H1 (cell line): ENCODE measurements at regions not wholly inside any gene's neighbourhood (a gene's known extent, or its start where the extent isn't known, plus 50 kb on each side); places are given as distances from the start of the nearest gene placed in this dataset.

Experiments
- CTCF ChIA-PET: fragments of 300-600 bp; sonication (Branson Sonifier 250); formaldehyde crosslinking; loops from one replicate; lab custom pipeline; 2021; ENCODE audit not compliant: partially characterized antibody; lab: Charles Lee
- POLR2A ChIA-PET: fragments of 300-600 bp; sonication (Branson Sonifier 250); formaldehyde crosslinking; loops from one replicate; lab custom pipeline; 2021; ENCODE audit warnings: inconsistent platforms; ENCODE audit not compliant: partially characterized antibody; lab: Charles Lee
- DNase-seq, 2 experiments: peaks; one replicate each; pipeline versions ENCODE4 v3.0.0 to v3.0.0-alpha.2; 2010 to 2022; ENCODE audit warnings: low spot score in 2 of 2, low read depth in 1 of 2, mixed read lengths in 1 of 2
- FAIRE-seq: peaks from 2 replicates; lab custom pipeline; 2011; peaks lifted over from hg19 to GRCh38; lab: Jason Lieb, UNC
- H2AFZ ChIP-seq: 2 replicates; pipeline ENCODE4 v1.8.1; 2012; ENCODE audit warnings: low read length, inconsistent platforms
- H2AK5ac ChIP-seq: 2 replicates; pipeline ENCODE4 v1.6.1; 2013; ENCODE audit warnings: low read depth, low read length
- H2BK120ac ChIP-seq: replicated peaks from 2 replicates; pipeline ENCODE3; 2013; ENCODE audit warnings: low read depth, low read length, inconsistent platforms
- H2BK12ac ChIP-seq: 2 replicates; pipeline ENCODE4 v1.6.1; 2013; ENCODE audit warnings: low read depth, low read length
- H2BK15ac ChIP-seq: 2 replicates; pipeline ENCODE4 v1.6.1; 2013; ENCODE audit warnings: low read length
- H2BK20ac ChIP-seq: 2 replicates; pipeline ENCODE4 v1.6.1; 2013; ENCODE audit warnings: low read length
- H2BK5ac ChIP-seq: 2 replicates; pipeline ENCODE4 v1.6.1; 2013; ENCODE audit warnings: low read depth, low read length
- H3K14ac ChIP-seq: 2 replicates; pipeline ENCODE4 v1.6.1; 2013; ENCODE audit warnings: inconsistent platforms; ENCODE audit not compliant: insufficient read length
- H3K18ac ChIP-seq: 2 replicates; pipeline ENCODE4 v1.6.1; 2013; ENCODE audit warnings: low read length; ENCODE audit errors: extremely low read depth
- H3K23ac ChIP-seq: 2 replicates; pipeline ENCODE4 v1.6.1; 2013; ENCODE audit warnings: inconsistent platforms; ENCODE audit not compliant: insufficient read length
- H3K23me2 ChIP-seq: 2 replicates; pipeline ENCODE4 v1.6.1; 2013; ENCODE audit warnings: low read depth, low read length
- H3K27ac ChIP-seq: 2 replicates; pipeline ENCODE4 v1.6.1; 2011; ENCODE audit warnings: low read depth, low read length, inconsistent platforms
- H3K27me3 ChIP-seq, 4 experiments: replicated peaks in 1 of 4; 1 replicate in 1 of 4; 2 replicates in 3 of 4; pipeline versions ENCODE4 v1.6.1 to v1.8.1; 2011 to 2013; ENCODE audit warnings: low read length in 3 of 4, mild to moderate bottlenecking in 3 of 4, inconsistent platforms in 2 of 4, mixed read lengths in 2 of 4, moderate library complexity in 1 of 4; ENCODE audit not compliant: control insufficient read depth in 3 of 4, insufficient read depth in 3 of 4; ENCODE audit errors: extremely low read depth in 1 of 4
- H3K36me3 ChIP-seq, 4 experiments: 2 replicates each; pipeline versions ENCODE4 v1.6.1 to v1.8.1; 2011 to 2013; ENCODE audit warnings: mild to moderate bottlenecking in 4 of 4, low read length in 3 of 4, moderate library complexity in 2 of 4, control low read depth in 1 of 4, inconsistent platforms in 1 of 4; ENCODE audit not compliant: insufficient read depth in 4 of 4, control insufficient read depth in 2 of 4
- H3K4ac ChIP-seq: replicated peaks from 2 replicates; pipeline ENCODE3; 2013; ENCODE audit warnings: low read length, low read depth, mixed read lengths, inconsistent platforms; ENCODE audit not compliant: insufficient read length
- H3K4me1 ChIP-seq, 4 experiments: replicated peaks in 1 of 4; 1 replicate in 1 of 4; 2 replicates in 3 of 4; pipeline versions ENCODE4 v1.6.1 to v1.8.1; 2011 to 2013; ENCODE audit warnings: low read length in 3 of 4, inconsistent platforms in 2 of 4, mixed read lengths in 1 of 4; ENCODE audit not compliant: insufficient read depth in 4 of 4, control insufficient read depth in 3 of 4
- H3K4me2 ChIP-seq, 2 experiments: 2 replicates each; pipeline versions ENCODE4 v1.6.1 to v1.8.1; 2011 to 2013; ENCODE audit warnings: low read depth in 2 of 2, low read length in 2 of 2, control low read depth in 1 of 2, inconsistent platforms in 1 of 2, mild to moderate bottlenecking in 1 of 2; ENCODE audit not compliant: insufficient read depth in 1 of 2
- H3K4me3 ChIP-seq, 4 experiments: fragments of 200-600, 300-600 bp in 1 of 4; sonication (generic), shearing (Covaris generic), sonication (Bioruptor Twin) in 1 of 4; 2 replicates each; pipeline versions ENCODE4 v1.5.1 to v1.8.1; 2011 to 2016; ENCODE audit warnings: low read length in 4 of 4, low read depth in 3 of 4, control low read depth in 2 of 4, inconsistent platforms in 2 of 4, mild to moderate bottlenecking in 2 of 4, mixed read lengths in 1 of 4, moderate library complexity in 1 of 4; ENCODE audit not compliant: insufficient read depth in 2 of 4; ENCODE audit errors: extremely low read depth in 1 of 4
- H3K56ac ChIP-seq: replicated peaks from 2 replicates; pipeline ENCODE3; 2013; ENCODE audit warnings: low read depth, mild to moderate bottlenecking, mixed read lengths, low read length, inconsistent platforms; ENCODE audit not compliant: insufficient read length
- H3K79me1 ChIP-seq: 2 replicates; pipeline ENCODE4 v1.6.1; 2013; ENCODE audit warnings: low read depth, low read length, control low read depth
- H3K79me2 ChIP-seq, 2 experiments: 2 replicates each; pipeline versions ENCODE4 v1.6.1 to v1.8.1; 2012 to 2013; ENCODE audit warnings: low read length in 2 of 2, mild to moderate bottlenecking in 2 of 2, inconsistent platforms in 1 of 2; ENCODE audit not compliant: insufficient read depth in 2 of 2, control insufficient read depth in 1 of 2
- H3K9ac ChIP-seq, 4 experiments: replicated peaks in 1 of 4; 1 replicate in 1 of 4; 2 replicates in 3 of 4; pipeline versions ENCODE4 v1.6.1 to v1.8.1; 2011 to 2013; ENCODE audit warnings: low read depth in 3 of 4, low read length in 3 of 4, control low read depth in 2 of 4, mild to moderate bottlenecking in 2 of 4, moderate library complexity in 2 of 4, inconsistent platforms in 1 of 4; ENCODE audit errors: extremely low read depth in 1 of 4
- H3K9me3 ChIP-seq, 2 experiments: 2 replicates each; pipeline versions ENCODE4 v1.6.1 to v1.8.1; 2012 to 2013; ENCODE audit warnings: mild to moderate bottlenecking in 2 of 2, moderate library complexity in 2 of 2, control low read depth in 1 of 2, inconsistent platforms in 1 of 2, low read depth in 1 of 2, low read length in 1 of 2, mixed read lengths in 1 of 2; ENCODE audit not compliant: insufficient read depth in 2 of 2
- H4K20me1 ChIP-seq, 2 experiments: replicated peaks in 1 of 2; 2 replicates each; pipeline versions ENCODE3 to v1.8.1; 2011 to 2013; ENCODE audit warnings: inconsistent platforms in 2 of 2, low read length in 2 of 2, mild to moderate bottlenecking in 1 of 2; ENCODE audit not compliant: insufficient read depth in 2 of 2, control insufficient read depth in 1 of 2
- H4K5ac ChIP-seq: 2 replicates; pipeline ENCODE4 v1.6.1; 2013; ENCODE audit warnings: low read length, low read depth, mixed read lengths, inconsistent platforms; ENCODE audit not compliant: insufficient read length
- H4K8ac ChIP-seq: 2 replicates; pipeline ENCODE4 v1.8.0; 2013; ENCODE audit warnings: mild to moderate bottlenecking, moderate library complexity, low read length, inconsistent platforms; ENCODE audit not compliant: insufficient read depth; ENCODE audit errors: extremely low read depth
- H4K91ac ChIP-seq: replicated peaks from 2 replicates; pipeline ENCODE3; 2013; ENCODE audit warnings: low read length, mixed read lengths, inconsistent platforms; ENCODE audit not compliant: insufficient read length
- BCL11A ChIP-seq, 2 experiments: IDR thresholded peaks; one replicate each; pipeline ENCODE4 v1.6.1; 2011; ENCODE audit warnings: low read depth in 2 of 2, low read length in 2 of 2, mild to moderate bottlenecking in 2 of 2
- CBX5 ChIP-seq: fragments of 300-800, 300-1000 bp; sonication (generic); IDR thresholded peaks from 2 replicates; pipeline ENCODE4 v1.7.1; 2016; ENCODE audit warnings: antibody characterized with exemption, low read length, low read depth
- RBBP5 ChIP-seq: IDR thresholded peaks from 2 replicates; pipeline ENCODE4 v1.7.1; 2012; ENCODE audit warnings: low read depth, mild to moderate bottlenecking, inconsistent platforms, low read length, moderate library complexity, borderline replicate concordance
- SAP30 ChIP-seq: fragments of 300-600 bp; sonication (generic); IDR thresholded peaks from 2 replicates; pipeline ENCODE4 v1.7.1; 2012; ENCODE audit warnings: low read length, moderate library complexity, mild to moderate bottlenecking, inconsistent platforms; ENCODE audit not compliant: insufficient read depth, insufficient replicate concordance
- WGBS, 2 experiments: shearing (Covaris generic) in 1 of 2; methylation state at CpG; one replicate each; pipeline versions ENCODE4 v1.1.6 to v1.1.7; 2013 to 2015; ENCODE audit warnings: low lambda C conversion rate in 2 of 2, mixed read lengths in 2 of 2, inconsistent platforms in 1 of 2, low coverage in 1 of 2, missing lambda C conversion rate in 1 of 2; ENCODE audit not compliant: insufficient replicate concordance in 2 of 2, insufficient coverage in 1 of 2, insufficient read length in 1 of 2; ENCODE audit errors: extremely low coverage in 1 of 2, missing lambda C conversion rate in 1 of 2; 5-methylcytosine and 5-hydroxymethylcytosine counted together
- TF ChIP-seq, protein P1 (sequence below): IDR thresholded peaks from 2 replicates; pipeline ENCODE4 v1.6.1; 2012; ENCODE audit warnings: low read length, inconsistent platforms

DNA sequence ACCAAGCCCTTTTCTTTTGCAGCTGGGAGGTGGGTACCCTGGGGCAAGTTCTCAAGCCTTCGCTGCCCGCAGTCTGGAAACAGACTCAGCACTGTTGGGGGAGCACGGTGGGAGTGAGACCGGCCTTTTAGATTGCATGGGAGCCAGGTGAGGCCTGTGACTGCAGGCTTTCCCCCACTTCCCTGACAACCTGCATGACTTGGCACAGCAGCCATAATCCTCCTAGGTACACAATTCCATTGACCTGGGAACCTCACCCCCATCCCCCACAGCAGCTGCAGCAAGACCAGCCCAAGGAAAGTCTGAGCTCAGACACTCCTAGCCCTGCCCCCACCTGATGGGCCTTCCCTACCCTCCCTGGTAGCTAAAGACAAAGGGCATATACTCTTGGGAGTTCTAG, 52.2 kb upstream of the CCDC80 start:
- Histone ChIP-seq H4K5ac (no peak overlapping the region), H3K4me2 (no peak overlapping the region), H4K91ac (no peak overlapping the region), H2BK20ac (no peak overlapping the region), H4K8ac (no peak overlapping the region), H3K23ac (no peak overlapping the region), H3K79me1 (no peaks in the 10 kb centered on the region), H2AFZ (no peak overlapping the region), H3K27ac (no peak overlapping the region), H3K9ac (no peak overlapping the region), H2BK12ac (no peak overlapping the region), H2BK5ac (no peak overlapping the region), H3K36me3 (no peaks in the 10 kb centered on the region), H4K20me1 (no peaks in the 10 kb centered on the region), H3K79me2 (no peaks in the 10 kb centered on the region; a peak in 1 of 4 replicates), H3K4ac (no peak overlapping the region), H3K4me1 (peaks cover 0 to 2% (median 0%) of the 10 kb centered on the region in 4 experiments; a peak in 1 of 7 replicates), H3K56ac (no peak overlapping the region)
- DNase-seq (no peak), FAIRE-seq (no peak)
- 81% methylated on average over 4 of the region's 4 CpGs; no CpG with 5 or more reads in 1 of the 2 experiments for WGBS, 2 experiments
- POLR2A ChIA-PET: interaction anchor here (1.0 to 1.5 kb wide), 2 partner anchors 29 to 52 kb away, joined by 3 to 4 read pairs; no protein-coding TSS in a partner anchor
- TF ChIP-seq BCL11A (IDR thresholded peaks at IDR 0.05; ENCODE audit: low read depth in 2 of 2, low read length in 2 of 2): no peak
- TF ChIP-seq SAP30: no peak
- TF ChIP-seq, protein P1, sequence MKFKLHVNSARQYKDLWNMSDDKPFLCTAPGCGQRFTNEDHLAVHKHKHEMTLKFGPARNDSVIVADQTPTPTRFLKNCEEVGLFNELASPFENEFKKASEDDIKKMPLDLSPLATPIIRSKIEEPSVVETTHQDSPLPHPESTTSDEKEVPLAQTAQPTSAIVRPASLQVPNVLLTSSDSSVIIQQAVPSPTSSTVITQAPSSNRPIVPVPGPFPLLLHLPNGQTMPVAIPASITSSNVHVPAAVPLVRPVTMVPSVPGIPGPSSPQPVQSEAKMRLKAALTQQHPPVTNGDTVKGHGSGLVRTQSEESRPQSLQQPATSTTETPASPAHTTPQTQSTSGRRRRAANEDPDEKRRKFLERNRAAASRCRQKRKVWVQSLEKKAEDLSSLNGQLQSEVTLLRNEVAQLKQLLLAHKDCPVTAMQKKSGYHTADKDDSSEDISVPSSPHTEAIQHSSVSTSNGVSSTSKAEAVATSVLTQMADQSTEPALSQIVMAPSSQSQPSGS: no peak
- TF ChIP-seq CBX5: no peak
- TF ChIP-seq RBBP5: no peak
- TF ChIP-seq, all 59 proteins: peak for 0
- CTCF ChIA-PET: interaction anchor here (0.7 to 5.6 kb wide), 5 partner anchors 11 to 297 kb away, joined by 3 to 30 read pairs (median 5); partner anchors contain the start of gene GTPBP8
- no peak overlapping the region for H3K4me3 ChIP-seq
- no peak overlapping the region for H3K18ac ChIP-seq
- H2BK15ac ChIP-seq: no peak overlapping the region
- H2BK120ac ChIP-seq: no peak overlapping the region
- peaks cover 0 to 6% of the 10 kb centered on the region in 2 experiments; a peak in 1 of 4 replicates for H3K9me3 ChIP-seq
- H3K23me2 ChIP-seq: no peaks in the 10 kb centered on the region
- H3K14ac ChIP-seq: no peak overlapping the region
- no peaks in the 10 kb centered on the region for H3K27me3 ChIP-seq
- no peak overlapping the region for H2AK5ac ChIP-seq
